HG03159 (cell line): ENCODE measurements at regions not wholly inside any gene's neighbourhood (a gene's known extent, or its start where the extent isn't known, plus 50 kb on each side); places are given as distances from the start of the nearest gene placed in this dataset.

Experiments used
- ATAC-seq: cut with Tn5 transposase; IDR thresholded peaks from one replicate; pipeline ENCODE4 v1.9.1; 2021; ENCODE audit warnings: mild to moderate bottlenecking, moderate library complexity; ENCODE audit not compliant: unreplicated experiment

DNA sequence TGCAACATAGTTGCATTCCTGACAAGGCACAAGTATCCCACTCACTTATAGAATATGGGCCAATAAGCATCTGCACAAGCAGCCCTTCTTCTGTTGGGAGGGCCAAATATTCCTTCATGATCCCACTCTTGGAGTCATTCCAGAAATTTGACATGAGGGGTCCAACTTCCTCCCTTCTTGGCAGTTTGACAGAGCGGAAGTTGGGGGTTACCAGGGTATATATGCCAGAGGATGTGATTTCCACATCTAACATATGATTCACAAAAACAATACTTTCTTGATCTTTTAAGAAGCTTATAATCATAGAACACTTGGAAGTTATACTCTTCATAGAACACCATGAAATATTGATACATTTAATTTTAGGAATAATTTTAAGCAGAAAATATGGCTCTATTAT is 100.9 kb upstream of the CRBN start:
- ATAC-seq: no peak

DNA sequence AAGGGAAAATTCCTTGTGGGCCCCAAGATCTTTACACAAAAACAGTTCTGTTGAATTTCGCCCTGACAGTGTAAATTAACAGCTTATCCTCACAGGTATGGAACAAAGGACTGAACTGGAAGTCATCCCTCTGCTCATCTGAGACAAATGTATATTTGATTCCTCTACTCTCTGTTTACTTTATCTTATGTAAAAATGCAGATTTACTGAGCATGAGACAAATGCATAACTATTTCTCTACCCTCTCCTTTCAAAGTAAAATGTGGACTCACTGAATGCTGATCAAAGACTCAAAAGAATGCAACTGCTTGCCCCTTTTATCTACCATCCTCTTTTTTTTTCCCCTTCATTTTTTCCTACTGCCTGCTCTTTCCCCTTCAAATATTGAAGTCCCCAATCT is 98.6 kb upstream of the CRBN start:
- no peak for ATAC-seq

DNA sequence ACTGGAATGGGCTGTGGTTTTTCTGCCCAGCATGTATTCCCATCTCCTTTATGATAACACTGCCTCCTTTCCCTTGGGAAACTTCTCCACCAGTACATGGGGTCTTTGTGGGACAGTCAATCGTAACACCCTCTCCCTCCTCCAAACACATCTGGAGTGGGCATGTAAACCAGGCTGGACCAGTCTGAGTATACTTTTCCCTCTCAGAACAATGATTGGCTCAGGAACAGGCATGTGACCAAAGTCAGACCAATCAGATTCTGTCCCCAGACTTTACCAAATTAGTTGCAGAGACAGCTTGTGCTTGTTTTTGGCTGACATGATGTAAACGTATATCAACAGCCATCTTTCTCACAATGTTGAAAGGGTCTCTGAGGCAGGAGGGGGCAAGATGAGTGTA is 97.1 kb upstream of the CRBN start:
- ATAC-seq: no peak

DNA sequence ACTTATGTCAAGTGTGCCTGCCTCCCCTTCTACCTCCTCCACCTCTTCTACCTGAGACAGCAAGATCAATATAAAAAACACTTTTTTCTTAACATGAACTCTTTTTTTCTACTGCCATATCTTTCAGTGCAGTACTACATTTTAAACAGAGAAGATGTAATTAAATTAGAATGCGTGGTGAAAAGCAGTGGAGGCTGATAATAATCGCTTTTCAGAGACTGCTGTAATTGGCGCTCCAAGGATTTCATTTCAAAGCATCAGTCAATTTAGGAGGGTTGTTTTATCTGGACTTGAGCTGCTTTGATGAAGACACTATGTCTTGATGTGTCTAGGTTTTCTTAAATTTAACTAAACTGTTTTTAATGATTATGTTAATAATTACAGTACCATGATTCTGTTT is 85.3 kb upstream of the CRBN start:
- ATAC-seq: no peak

DNA sequence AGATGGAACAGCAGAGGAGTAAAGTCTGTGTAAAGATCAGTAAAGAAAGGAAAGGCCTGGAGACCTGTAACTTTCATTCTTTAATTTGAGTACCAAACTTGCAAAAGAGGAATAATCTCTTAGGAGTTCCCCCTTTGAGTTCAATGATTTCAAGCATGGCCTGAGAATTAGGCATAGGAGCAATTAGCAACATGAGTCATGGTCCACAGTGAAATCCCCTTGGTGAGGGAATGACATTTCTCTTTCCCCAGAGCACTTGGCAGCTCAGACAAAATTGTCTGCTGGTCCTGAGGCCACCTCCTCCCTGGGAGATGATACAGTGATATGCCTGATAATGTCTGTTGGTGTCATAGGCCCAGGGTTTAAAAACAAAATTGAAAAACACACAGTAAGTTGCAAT is 81.4 kb upstream of the CRBN start:
- ATAC-seq: no peak

DNA sequence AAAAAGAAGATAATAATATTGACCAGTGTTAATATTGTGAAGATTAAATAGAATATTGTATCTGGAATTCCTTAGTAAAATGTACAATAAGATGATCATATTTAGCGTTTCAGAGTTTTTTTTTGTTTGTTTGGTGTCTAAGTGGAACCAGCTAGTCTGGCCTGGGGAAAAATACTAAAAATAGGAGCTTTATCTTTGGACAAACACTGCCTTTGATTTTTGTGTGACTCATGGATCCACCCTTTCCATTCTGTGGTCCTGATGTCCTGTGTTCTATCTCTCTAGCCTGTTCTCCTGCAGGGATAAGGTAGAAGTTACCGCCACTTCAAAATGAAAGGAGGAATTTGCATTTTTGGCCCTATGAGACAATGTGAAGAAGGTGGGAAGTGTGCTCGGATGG is 79.7 kb upstream of the CRBN start:
- ATAC-seq: no peak

DNA sequence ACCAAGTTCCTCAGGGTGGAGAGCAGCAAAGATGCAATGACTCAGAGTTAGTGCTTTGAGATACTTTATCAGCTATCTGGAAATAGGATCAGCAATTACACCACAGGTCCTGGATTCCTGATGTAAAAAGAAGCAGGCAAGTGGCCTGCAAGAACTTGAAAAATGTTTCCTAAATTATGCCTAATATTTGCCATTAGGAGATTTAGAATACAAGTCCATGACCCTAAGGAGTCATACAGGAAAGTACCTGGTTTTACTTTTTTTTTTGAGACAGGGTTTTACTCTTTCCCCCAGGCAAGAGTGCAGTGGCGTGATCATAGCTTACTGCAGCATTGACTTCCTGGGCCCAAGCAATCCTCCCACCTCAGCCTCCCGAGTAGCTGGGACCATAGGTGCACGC is 78.8 kb upstream of the CRBN start:
- no peak for ATAC-seq

DNA sequence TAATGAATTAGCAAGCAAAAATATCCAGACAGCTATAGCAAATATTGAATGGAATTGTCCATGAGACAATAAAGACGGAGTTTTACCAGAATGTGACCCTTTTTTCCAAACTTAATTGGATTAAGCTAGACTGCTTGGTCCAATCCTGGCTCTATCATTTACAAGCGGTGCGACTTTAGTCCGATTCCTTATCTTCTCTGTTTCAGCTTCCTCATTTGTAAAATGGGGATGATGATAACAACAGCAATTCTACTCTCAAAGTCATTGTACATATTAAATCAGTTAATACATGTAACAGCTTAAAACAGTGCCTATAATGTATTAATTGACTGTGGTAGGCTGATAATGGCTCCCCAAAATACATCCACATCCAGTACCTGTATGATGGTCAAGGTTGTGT is 62.1 kb upstream of the CRBN start:
- ATAC-seq: no peak

DNA sequence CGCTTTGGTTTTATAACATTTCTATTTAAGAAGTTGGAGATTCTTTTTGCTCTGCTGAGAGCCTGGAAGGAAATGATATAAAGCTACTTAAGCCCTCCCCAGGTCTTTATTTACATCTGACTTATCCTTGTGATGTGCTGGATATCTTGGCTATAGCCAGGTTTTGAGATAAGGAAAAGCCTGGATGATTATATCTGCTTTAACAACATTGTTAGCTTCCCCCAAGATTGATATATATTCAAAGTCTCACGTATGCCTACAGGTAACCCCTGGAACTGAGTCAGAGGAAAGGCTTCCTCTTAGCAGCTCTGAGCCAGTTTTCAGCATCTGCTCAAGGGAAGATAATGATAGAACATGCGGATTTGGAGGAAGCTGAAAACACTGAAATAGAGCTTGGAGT is 61.5 kb upstream of the CRBN start:
- ATAC-seq: no peak

DNA sequence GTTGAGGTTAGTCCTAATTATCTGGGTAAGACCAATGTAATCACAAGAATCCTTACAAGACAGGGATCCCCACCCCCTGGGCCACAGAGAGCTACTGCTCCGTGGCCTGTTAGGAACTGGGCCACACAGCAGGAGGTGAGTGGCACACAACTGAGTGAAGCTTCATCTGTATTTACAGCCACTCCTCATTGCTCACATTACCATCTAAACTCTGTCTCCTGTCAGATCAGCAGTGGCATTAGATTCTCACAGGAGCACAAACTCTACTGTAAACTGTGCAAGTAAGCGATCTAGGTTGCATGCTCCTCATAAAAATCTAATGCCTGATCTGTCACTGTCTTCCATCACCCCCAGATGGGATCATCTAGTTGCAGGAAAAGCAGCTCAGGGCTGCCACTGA is 58.5 kb upstream of the CRBN start:
- no peak for ATAC-seq

DNA sequence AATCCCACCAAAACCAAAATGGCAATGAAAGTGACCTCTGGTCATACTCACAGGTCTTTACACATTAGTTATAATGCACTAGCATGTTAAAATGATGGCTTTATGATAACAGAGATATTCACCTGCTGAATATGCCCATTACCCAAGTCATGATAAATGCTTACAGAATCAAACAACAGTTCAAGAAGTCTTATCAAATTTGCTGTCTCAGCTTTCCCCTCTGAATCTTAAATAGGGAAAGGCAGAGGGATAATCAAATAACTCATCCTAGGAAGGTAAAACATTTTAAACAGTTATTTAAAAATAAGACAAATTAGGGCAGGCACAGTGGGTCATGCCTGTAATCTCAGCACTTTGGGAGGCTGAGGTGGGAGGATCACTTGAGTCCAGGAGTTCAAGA is 52.8 kb upstream of the CRBN start:
- no peak for ATAC-seq
